Suprapubic skin (tissue), 4 donors: ENCODE measurements at regions not wholly inside any gene's neighbourhood (a gene's known extent, or its start where the extent isn't known, plus 50 kb on each side); places are given as distances from the start of the nearest gene placed in this dataset.

Experiments
- DNase-seq, 2 donors: peaks; one replicate each; pipeline ENCODE4 v3.0.0-alpha.2; 2019; ENCODE audit warnings: low spot score in 2 of 2
- H3K27ac ChIP-seq: fragments of 200-600 bp; sonication (generic); one replicate; pipeline ENCODE4 v1.5.1; 2019
- H3K27me3 ChIP-seq: fragments of 200-600 bp; sonication (generic); one replicate; pipeline ENCODE4 v1.5.1; 2019
- H3K36me3 ChIP-seq: fragments of 200-600 bp; sonication (generic); one replicate; pipeline ENCODE4 v1.5.1; 2019
- H3K4me1 ChIP-seq: fragments of 200-600 bp; sonication (generic); one replicate; pipeline ENCODE4 v1.5.1; 2019
- H3K4me3 ChIP-seq: fragments of 200-600 bp; sonication (generic); one replicate; pipeline ENCODE4 v1.5.1; 2019; ENCODE audit warnings: mild to moderate bottlenecking
- H3K9me3 ChIP-seq: fragments of 200-600 bp; sonication (generic); one replicate; pipeline ENCODE4 v1.5.1; 2019
- CTCF ChIP-seq, 2 donors: fragments of 200-600 bp in 1 of 2; fragments of 450-650 bp in 1 of 2; sonication (generic) in 1 of 2; IDR thresholded peaks; one replicate each; pipeline ENCODE4 v1.5.1; 2016 to 2019; ENCODE audit warnings: antibody characterized with exemption in 2 of 2, mild to moderate bottlenecking in 1 of 2, moderate library complexity in 1 of 2
- EP300 ChIP-seq: sonication (generic); formaldehyde crosslinking; IDR thresholded peaks from one replicate; pipeline ENCODE4 v1.6.1; 2017; ENCODE audit warnings: antibody characterized with exemption
- POLR2A ChIP-seq, 2 donors: fragments of 450-650 bp; IDR thresholded peaks; one replicate each; pipeline ENCODE4 v1.6.1; 2017; ENCODE audit warnings: antibody characterized with exemption in 2 of 2, mild to moderate bottlenecking in 2 of 2, moderate library complexity in 2 of 2
- POLR2AphosphoS5 ChIP-seq, 3 donors: sonication (generic); formaldehyde crosslinking; IDR thresholded peaks; one replicate each; pipeline ENCODE4 v1.6.1; 2017; ENCODE audit warnings: antibody characterized with exemption in 3 of 3
- WGBS: methylation state at CpG from one replicate; pipeline ENCODE4 v1.1.5; 2018; 5-methylcytosine and 5-hydroxymethylcytosine counted together

DNA sequence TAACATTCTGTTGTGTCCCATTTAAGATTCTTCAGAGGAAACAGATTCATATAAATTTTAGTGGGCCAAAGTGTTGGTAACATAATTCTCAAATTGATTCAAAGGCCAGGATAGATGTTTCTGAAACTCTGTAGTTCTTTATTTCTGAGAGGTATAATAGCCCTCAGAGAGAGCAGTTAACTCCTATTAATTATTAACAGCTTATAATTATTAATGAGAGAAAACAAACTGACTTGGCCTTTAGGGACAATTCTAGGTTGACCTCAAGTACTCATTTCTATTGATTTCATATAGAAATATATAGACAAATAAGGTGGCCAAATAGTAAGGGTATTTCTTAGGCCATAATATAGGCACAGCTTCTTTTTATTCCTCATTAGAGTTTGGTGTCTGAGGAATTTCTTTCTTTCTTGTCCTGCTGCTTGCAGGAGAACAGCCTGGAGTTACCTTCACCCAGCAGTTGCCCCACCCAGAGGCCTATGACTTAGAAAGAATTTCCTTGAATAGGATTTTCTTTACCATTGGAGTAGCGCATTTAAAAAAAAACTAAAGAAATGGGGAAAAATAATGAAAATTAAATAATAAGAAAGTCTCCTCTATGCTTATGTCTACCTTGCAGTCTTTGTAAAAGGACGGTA, 1430.1 kb upstream of the SPRY2 start:
- H3K4me1 ChIP-seq: no peaks in the 10 kb centered on the region
- TF ChIP-seq POLR2A (IDR thresholded peaks at IDR 0.05) (no peak), EP300 (no peak), CTCF (IDR thresholded peaks at IDR 0.05) (no peak), POLR2AphosphoS5 (IDR thresholded peaks at IDR 0.05) (no peak)
- no peaks in the 10 kb centered on the region for H3K9me3 ChIP-seq
- whole genome bisulfite sequencing: 87% methylated on average over 2 of the region's 2 CpGs
- no peaks in the 10 kb centered on the region for H3K27me3 ChIP-seq
- no peak overlapping the region for H3K27ac ChIP-seq
- H3K4me3 ChIP-seq: no peak overlapping the region
- H3K36me3 ChIP-seq: no peaks in the 10 kb centered on the region
- DNase-seq: no peak

- Histone ChIP-seq H3K9me3 (no peaks in the 10 kb centered on the region), H3K27me3 (no peaks in the 10 kb centered on the region), H3K27ac (no peak overlapping the region), H3K4me1 (no peaks in the 10 kb centered on the region), H3K4me3 (no peak overlapping the region), H3K36me3 (no peaks in the 10 kb centered on the region)
- TF ChIP-seq CTCF (IDR thresholded peaks at IDR 0.05): no peak
- TF ChIP-seq POLR2AphosphoS5 (IDR thresholded peaks at IDR 0.05): no peak
- WGBS: 82% methylated on average over 1 of the region's 1 CpG
- no peak for DNase-seq
These were observed 1421.5 kb upstream of the SPRY2 start for GRCh38 chr13:81762449-81762848.

DNA sequence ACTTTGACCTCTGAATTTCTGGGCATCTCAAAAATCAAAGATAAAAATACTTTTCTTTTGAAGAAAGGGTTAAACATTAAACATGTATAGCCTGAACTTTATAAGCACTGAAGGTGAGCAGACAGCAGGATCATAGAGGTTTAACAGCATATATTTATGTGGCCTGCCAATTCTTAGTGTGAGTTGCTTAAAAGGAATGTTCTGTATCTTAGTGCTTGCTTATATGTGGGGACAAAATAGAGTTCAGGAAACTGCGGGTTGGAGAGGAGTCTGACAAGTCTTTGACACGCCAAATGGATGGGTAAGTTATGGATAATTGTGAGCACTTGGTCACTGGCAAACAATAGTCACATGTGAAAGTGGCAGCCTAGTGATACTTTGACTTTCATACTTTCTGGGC, 1419.4 kb upstream of the SPRY2 start:
- TF ChIP-seq POLR2AphosphoS5 (IDR thresholded peaks at IDR 0.05): no peak
- TF ChIP-seq POLR2A (IDR thresholded peaks at IDR 0.05): no peak
- no peak for TF ChIP-seq CTCF (IDR thresholded peaks at IDR 0.05)
- TF ChIP-seq EP300: no peak
- Histone ChIP-seq H3K4me1 (no peaks in the 10 kb centered on the region), H3K9me3 (no peaks in the 10 kb centered on the region), H3K36me3 (no peaks in the 10 kb centered on the region), H3K4me3 (no peak overlapping the region), H3K27me3 (no peaks in the 10 kb centered on the region), H3K27ac (no peak overlapping the region)
- WGBS: 61% methylated on average over 2 of the region's 2 CpGs
- DNase-seq: no peak

DNA sequence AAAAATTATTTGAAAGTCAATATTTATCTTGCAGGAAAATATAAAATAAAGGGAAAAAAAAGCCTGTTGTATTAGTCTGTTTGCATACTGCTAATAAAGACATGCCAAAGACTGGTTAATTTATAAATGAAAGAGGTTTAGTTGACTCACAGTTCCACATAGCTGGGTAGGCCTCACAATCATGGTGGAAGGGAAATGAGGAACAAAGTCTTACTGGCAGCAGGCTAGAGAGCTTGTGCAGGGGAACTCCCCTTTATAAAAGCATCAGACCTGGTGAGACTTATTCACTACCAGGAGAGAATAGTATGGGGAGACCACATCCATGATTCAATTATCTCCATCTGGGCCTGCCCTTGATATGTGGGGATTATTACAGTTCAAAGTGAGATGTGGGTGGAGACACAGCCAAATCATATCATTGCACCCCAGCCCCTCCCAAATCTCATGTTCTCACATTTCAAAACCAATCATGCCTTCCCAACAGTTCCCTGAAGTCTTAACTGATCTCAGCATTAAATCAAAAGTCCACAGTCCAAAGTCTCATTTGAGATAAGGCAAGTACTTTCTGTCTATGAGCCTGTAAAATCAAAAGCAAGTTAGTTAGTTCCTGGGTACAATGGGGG, 1416.5 kb upstream of the SPRY2 start:
- no peak for DNase-seq
- no peaks in the 10 kb centered on the region for H3K36me3 ChIP-seq

DNA sequence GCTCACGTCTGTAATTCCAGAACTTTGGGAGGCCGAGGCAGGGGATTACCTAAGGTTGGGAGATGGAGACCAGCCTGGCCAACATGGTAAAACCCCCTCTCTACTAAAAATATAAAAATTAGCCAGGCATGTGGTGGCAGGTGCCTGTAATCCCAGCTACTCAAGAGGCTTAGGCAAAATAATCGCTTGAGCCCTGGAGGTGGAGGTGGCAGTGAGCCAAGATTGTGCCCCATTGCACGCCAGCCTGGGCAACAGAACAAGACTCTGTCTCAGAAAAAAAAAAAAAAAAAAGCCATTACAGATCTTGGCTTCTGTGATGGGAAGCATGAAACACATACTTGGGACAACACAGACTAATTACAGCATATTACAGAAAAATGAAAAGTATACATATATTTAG, 1404.5 kb upstream of the SPRY2 start:
- no peak overlapping the region for H3K4me3 ChIP-seq
- peaks cover 5% of the 10 kb centered on the region for H3K9me3 ChIP-seq
- no peak overlapping the region for H3K27ac ChIP-seq
- H3K4me1 ChIP-seq: no peaks in the 10 kb centered on the region
- H3K36me3 ChIP-seq: no peaks in the 10 kb centered on the region
- TF ChIP-seq CTCF (IDR thresholded peaks at IDR 0.05) (no peak), POLR2AphosphoS5 (IDR thresholded peaks at IDR 0.05) (no peak), POLR2A (IDR thresholded peaks at IDR 0.05) (no peak), EP300 (no peak)
- WGBS: 65% methylated on average over 4 of the region's 4 CpGs
- no peak for DNase-seq
- no peaks in the 10 kb centered on the region for H3K27me3 ChIP-seq

More for the DNA sequence above, 1416.5 kb upstream of the SPRY2 start:
- no peaks in the 10 kb centered on the region for H3K4me1 ChIP-seq
- TF ChIP-seq CTCF (IDR thresholded peaks at IDR 0.05): no peak
- TF ChIP-seq POLR2A (IDR thresholded peaks at IDR 0.05): no peak
- H3K27ac ChIP-seq: no peak overlapping the region
- H3K27me3 ChIP-seq: no peaks in the 10 kb centered on the region
- H3K4me3 ChIP-seq: no peak overlapping the region
- no peaks in the 10 kb centered on the region for H3K9me3 ChIP-seq
